HG03378 (cell line): ENCODE measurements at regions not wholly inside any gene's neighbourhood (a gene's known extent, or its start where the extent isn't known, plus 50 kb on each side); places are given as distances from the start of the nearest gene placed in this dataset.
"Not testable (repeated sequence)": the region's sequence is repeated elsewhere in the genome, so short reads cannot be mapped to it uniquely, and the experiment has no call there.

Source experiments
- ATAC-seq: cut with Tn5 transposase; IDR thresholded peaks from one replicate; pipeline ENCODE4 v1.9.1; 2021; ENCODE audit warnings: mild to moderate bottlenecking, moderate library complexity; ENCODE audit not compliant: unreplicated experiment

GRCh38 chr7:34575006-34575405, 83.0 kb upstream of the NPSR1 start:
- no peak for ATAC-seq

DNA sequence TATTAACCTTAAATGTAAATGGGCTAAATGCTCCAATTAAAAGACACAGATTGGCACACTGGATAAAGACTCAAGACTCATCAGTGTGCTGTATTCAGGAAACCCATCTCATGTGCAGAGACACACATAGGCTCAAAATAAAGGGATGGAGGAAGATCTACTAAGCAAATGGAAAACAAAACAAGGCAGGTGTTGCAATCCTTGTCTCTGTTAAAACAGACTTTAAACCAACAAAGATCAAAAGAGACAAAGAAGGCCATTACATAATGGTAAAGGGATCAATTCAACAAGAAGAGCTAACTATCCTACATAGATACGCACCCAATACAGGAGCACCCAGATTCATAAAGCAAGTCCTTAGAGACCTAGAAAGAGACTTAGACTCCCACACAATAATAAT, 80.1 kb upstream of the NPSR1 start:
- not testable (repeated sequence) for ATAC-seq

DNA sequence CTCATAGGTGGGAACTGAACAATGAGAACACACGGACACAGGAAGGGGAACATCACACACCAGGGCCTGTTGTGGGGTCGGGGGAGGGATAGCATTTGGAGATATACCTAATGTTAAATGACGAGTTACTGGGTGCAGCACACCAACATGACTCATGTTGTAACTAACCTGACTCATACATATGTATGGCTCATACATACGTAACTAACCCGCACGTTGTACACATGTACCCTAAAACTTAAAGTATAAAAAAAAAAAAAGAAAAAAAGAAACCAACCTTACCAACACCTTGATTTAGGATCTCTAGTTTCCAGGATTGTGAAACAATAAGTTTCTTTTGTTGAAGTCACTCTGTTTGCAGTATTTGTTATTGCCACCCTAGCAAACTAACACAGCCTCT, 76.3 kb upstream of the NPSR1 start:
- ATAC-seq, result not testable (repeated sequence)

GRCh38 chr7:34584526-34584925, 73.5 kb upstream of the NPSR1 start:
- ATAC-seq, result no peak

DNA sequence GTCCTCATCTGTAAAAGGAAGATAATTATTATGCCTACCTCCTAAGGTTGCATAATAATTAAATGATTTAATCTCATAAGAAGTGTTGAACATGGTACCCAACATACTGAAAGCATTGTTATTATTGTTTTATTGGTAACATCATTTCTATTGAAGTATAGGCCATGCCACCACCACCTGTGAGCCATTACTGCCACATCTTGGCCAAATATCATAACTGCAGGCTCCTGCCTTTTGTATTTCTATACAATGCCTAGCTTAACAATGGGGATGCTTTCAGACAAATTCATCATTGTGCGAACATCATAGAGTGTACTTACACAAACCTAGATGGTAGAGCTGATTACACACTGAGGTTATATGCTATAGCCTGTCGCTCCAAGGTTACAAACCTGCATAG, 61.1 kb upstream of the NPSR1 start:
- no peak for ATAC-seq

- no peak for ATAC-seq
Measured at GRCh38 chr7:34603711-34604444, 54.1 kb upstream of the NPSR1 start.
